ENCODE measurements at regions not wholly inside any gene's neighbourhood (a gene's known extent, or its start where the extent isn't known, plus 50 kb on each side); places are given as distances from the start of the nearest gene placed in this dataset.

DNA sequence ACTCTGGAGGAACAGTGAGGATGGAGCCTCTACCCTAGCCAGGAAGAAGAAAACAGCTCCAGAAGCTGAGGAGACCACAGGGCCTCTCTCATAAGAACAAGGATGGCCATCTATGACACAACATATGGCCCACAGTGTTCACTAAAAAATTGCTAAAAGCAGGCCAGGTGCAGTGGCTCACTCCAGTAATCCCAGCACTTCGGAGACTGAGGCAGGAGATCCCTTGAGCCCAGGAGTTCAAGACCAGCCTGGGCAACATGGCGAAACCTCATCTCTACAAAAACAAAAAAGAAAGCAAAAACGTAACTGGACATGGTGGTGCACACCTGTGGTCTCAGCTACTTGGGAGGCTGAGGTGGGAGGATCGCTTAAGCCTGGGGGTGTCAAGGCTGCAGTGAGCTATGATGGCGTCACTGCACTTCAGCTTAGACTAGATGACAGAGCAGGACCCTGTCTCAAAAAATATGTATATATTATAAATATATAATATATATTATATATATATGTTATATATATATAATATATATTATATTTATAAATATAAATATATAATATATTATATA lies 103.1 kb downstream of the TOMM20 start:
- no peak for DNase-seq

DNA sequence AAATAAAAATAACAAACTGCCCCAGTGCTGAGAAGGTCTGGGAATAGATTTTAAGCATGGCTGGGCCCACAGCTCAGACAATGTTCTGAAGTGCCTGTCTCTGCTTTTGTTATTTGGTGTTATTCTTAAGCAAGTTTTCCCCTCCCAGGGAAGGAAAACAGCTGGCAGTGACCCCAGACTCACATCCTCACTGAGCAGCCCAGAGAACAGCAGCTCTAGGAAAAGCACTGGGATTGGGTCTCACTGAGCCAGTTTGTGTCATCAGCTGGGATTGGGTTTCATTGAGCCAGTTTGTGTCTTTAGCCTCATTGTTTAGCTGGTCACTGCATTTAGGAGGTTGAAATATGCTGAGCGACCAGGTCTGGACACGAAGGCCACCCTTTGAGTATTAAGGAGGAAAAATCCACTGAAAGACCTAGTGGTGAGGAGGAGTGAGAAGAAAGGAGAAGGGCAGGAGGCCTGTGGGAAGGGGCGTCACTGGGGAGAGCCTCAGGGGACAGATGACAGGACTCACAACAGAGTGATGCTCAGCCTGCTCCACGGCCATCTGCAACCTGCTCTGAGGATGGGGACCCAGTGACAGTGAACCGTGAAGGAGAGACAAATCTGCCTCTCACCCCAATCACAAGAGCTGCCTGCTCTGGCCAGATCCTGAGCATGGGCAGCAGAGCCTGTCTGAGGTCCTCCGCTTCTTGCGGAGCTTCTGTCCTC lies 103.8 kb downstream of the TOMM20 start:
- DNase-seq: no peak

- no peak for DNase-seq
Observed at GRCh38 chr1:235023711-235024439, 104.8 kb downstream of the TOMM20 start.

GRCh38 chr1:235022981-235023710 lies 105.5 kb downstream of the TOMM20 start:
- no peak for DNase-seq

DNA sequence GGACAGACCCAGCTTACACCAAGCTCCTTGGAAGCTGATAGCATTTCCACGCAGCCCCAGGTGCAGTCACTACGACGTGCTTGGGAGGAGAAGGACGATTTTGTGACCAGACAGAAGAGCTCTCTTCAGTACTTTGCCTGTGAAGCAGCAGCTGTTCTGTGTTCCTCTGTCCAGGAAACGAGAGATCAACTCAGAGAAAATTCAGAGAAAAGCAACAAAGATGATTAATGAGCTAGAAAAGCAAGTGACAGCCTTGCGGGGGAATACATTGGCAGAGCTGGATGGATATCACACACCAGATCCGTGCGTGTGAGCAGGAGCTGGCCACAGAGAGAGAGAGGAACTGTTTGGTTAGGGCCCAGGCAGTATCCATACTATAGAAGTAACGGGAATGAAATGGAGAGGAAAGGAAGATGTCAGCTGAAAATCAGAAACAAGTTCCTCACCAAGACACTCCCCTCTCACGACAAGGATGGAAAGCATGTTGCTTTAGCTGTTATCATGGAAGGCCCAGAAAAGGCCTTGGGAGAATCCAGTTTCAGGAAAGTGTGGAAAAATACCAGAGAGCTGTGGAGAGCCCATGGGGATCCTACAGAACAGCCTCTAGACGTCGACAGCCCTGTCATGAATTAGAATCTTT lies 106.2 kb downstream of the TOMM20 start:
- DNase-seq: no peak

GRCh38 chr1:235021815-235022214 lies 106.8 kb downstream of the TOMM20 start:
- DNase-seq: no peak

GRCh38 chr1:235021321-235021720 lies 107.3 kb downstream of the TOMM20 start:
- no peak for DNase-seq

- no peak for DNase-seq
Observed at GRCh38 chr1:235019961-235020360, 108.7 kb downstream of the TOMM20 start.

GRCh38 chr1:235019471-235019870 lies 109.2 kb downstream of the TOMM20 start:
- no peak for DNase-seq

DNA sequence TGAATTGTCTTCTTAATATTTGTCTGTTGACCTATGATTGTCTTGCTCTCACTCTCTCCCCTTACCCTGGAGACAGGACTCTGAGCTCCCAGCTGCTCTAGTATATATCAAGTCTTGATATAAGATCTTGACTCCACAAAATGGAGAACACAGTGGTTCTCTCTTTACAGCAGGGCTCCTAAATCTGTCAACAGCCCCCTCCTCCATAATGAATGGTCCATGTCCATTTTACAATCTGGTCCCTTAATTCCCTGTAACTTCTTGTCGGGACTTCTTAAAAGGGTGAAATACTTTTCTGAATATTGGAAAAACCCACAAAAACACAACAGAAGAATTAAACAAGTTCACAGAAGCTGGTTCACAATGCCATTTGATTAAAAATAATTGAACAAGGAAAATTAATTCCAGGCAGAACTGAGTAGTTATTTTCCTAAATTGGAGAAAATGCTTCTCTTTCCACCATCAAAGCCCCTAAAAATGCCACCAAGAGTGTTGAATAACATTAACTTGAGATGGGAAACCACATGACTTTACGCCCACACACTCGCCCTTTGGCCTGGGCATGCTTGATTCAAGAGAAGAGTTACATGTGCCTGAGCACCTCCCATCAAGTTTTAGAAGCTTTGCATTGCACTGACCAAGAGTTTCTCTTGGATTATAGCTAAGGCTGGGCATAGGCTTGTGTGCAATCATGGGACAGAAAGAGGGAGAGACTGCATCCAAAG lies 109.8 kb downstream of the TOMM20 start:
- no peak for DNase-seq

- DNase-seq: no peak
Observed at GRCh38 chr1:235018161-235018560, 110.5 kb downstream of the TOMM20 start.

GRCh38 chr1:235017719-235018118 lies 110.9 kb downstream of the TOMM20 start:
- no peak for DNase-seq

DNA sequence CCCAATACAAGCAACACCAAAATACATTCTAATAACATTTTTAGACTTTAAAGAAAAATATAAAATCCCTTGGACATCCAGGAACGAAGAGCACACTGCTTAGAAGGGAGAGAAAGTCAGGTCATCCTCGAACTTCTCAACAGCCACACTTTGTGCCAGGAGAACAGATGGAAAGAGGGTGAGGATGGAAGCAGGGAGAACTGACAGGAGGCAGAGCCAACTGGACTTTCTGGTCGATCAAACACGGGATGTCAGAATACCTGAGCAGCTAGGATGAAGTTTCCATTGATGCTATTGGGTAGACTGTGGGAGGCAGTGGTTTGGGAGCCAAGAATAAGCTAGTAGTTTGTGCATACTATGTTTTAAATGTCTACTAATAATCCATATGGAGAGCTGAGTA lies 111.4 kb downstream of the TOMM20 start:
- no peak for DNase-seq

DNA sequence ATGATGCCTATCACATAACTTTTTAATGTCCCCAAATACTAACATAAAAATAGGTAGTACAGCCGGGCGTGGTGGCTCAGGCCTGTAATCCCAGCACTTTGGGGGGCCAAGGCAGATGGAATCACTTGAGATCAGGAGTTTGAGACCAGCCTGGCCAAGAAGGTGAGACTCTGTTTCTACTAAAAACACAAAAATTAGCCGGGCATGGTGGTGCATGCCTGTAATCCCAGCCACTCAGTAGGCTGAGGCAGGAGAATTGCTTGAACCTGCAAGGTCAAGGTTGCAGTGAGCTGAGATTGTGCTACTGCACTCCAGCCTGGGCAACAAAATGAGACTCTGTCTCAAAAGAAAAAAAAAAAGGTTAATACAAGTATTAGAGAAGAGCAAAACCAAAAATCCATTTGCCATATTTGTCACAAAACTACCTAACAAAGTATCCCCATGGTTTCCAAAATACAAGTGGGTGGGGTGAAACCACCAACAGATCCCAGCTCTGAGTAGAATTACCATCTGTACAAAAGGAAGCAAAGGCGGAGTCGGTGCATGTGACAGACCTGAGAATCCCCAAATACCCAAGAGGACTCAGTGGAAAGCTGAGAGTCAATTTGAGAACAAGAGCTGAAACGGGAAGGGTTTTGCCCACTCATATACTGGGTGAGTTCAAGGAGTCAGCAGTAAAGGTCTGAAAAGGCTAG lies 113.2 kb downstream of the TOMM20 start:
- no peak for DNase-seq

DNA sequence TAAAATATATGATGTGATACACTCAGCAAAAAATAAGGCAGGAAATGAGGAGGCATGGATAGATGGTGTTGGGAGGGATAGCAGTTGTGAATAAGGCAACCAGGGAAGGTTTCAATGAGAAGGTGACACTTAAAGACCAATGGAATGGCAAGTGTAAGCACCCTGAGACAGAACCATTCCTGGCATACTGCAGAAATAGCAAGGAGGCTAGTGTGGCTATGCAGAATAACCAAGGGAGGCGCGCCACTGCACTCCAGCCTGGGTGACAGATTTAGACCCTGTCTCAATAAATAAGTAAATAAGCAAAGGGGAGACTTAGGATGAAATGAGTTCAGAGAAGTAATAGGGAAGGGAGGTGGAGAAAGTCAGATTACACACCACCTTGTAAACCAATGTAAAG lies 113.9 kb downstream of the TOMM20 start:
- DNase-seq: no peak

GRCh38 chr1:235013512-235013911 lies 115.1 kb downstream of the TOMM20 start:
- no peak for DNase-seq

GRCh38 chr1:235012436-235013210 lies 116.0 kb downstream of the TOMM20 start:
- DNase-seq: no peak

DNA sequence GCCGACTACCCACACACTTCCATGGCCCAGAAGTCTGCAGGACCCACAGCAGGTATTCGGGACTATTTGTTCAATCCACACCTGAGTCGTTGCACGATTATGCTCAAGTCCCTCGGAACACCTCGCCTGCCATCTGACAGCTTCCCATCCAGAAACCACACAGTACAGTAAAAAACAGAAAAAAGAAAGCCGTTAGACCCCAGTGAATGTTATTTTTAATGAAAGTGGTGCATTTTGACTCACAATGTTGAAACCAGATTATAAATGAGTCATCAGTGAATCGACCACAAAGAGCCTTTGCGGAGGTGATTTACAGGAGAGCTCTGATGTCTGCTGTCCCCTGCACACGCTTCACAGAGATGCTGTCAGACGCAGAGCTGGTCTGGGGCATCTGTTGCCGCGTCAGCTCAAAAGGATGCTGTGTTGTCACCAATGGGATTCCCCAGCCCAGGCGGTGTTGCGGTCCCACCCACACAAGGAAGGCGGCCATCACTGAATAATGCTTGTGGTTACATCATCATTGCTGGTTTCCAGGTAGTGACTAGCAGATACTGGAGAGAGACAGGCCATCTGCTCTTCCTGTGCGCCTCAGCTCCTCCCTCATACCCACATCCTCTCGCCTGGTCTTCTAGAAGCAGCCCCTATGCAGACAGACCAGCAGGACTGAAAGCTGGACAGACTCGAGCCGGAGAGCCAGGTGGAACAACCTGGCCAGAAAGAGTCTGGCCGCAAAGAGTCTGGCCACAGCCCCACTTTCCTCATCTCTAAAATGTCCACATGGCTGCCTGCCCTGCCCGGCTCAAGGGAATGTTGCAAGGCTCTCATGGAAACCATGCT lies 116.8 kb downstream of the TOMM20 start:
- DNase-seq: peak; percentile 86

- peak; percentile 53 for DNase-seq
Observed at GRCh38 chr1:235011064-235011598, 117.5 kb downstream of the TOMM20 start.

All from activated T-cell treated with anti-CD3 and anti-CD28 coated beads, Interleukin-2, amount 50 U/mL, for 1 hour (primary cell).